ENCODE measurements at regions not wholly inside any gene's neighbourhood (a gene's known extent, or its start where the extent isn't known, plus 50 kb on each side); places are given as distances from the start of the nearest gene placed in this dataset.

- no peak for TF ChIP-seq CTCF (IDR thresholded peaks at IDR 0.05; ENCODE audit: low read length)
- TF ChIP-seq EZH2phosphoT487 (IDR thresholded peaks at IDR 0.05; ENCODE audit: low read length), result no peak
Measured at GRCh38 chr1:232547938-232548484, 81.9 kb downstream of the SIPA1L2 start.
